ENCODE measurements at regions not wholly inside any gene's neighbourhood (a gene's known extent, or its start where the extent isn't known, plus 50 kb on each side); places are given as distances from the start of the nearest gene placed in this dataset.

GRCh38 chr13:39233519-39233918, 195.3 kb downstream of the NHLRC3 start:
- TF ChIP-seq CTCF (IDR thresholded peaks at IDR 0.05; ENCODE audit: insufficient read depth, low read length, poor library complexity, severe bottlenecking) = no peak
- no peak for TF ChIP-seq EZH2phosphoT487 (conservative IDR thresholded peaks at IDR 0.05; ENCODE audit: low read length)

Data from SU-DHL-6 (cell line).